GM10266 (cell line): ENCODE measurements at regions not wholly inside any gene's neighbourhood (a gene's known extent, or its start where the extent isn't known, plus 50 kb on each side); places are given as distances from the start of the nearest gene placed in this dataset.

Source experiments
- DNase-seq: peaks from one replicate; pipeline ENCODE4 v3.0.0; 2012; ENCODE audit errors: extremely low spot score
- CTCF ChIP-seq: IDR thresholded peaks from 2 replicates; pipeline ENCODE4 v1.5.1; 2012; ENCODE audit warnings: mild to moderate bottlenecking, low read depth; ENCODE audit not compliant: control insufficient read depth, insufficient read depth; ENCODE audit errors: missing control alignments

- no peak for TF ChIP-seq CTCF
- no peak for DNase-seq
Observed at GRCh38 chr5:162434281-162434680, 366.7 kb downstream of the GABRG2 start.

- TF ChIP-seq CTCF = no peak
- DNase-seq = no peak
Observed at GRCh38 chr5:162436055-162436454, 368.5 kb downstream of the GABRG2 start.

GRCh38 chr5:162444129-162444762, 376.7 kb downstream of the GABRG2 start:
- TF ChIP-seq CTCF = no peak

GRCh38 chr5:162456086-162456485, 388.5 kb downstream of the GABRG2 start:
- TF ChIP-seq CTCF = no peak
- no peak for DNase-seq

More at GRCh38 chr5:162444129-162444762, 376.7 kb downstream of the GABRG2 start:
- no peak for DNase-seq

- no peak for DNase-seq
- no peak for TF ChIP-seq CTCF
Observed at GRCh38 chr5:162466011-162466410, 398.4 kb downstream of the GABRG2 start.

GRCh38 chr5:162473041-162473714, 405.6 kb downstream of the GABRG2 start:
- DNase-seq = no peak
- TF ChIP-seq CTCF = no peak

GRCh38 chr5:162474239-162474638, 406.7 kb downstream of the GABRG2 start:
- TF ChIP-seq CTCF = no peak
- no peak for DNase-seq
